Neural progenitor cell (in vitro differentiated cells): ENCODE measurements at regions not wholly inside any gene's neighbourhood (a gene's known extent, or its start where the extent isn't known, plus 50 kb on each side); places are given as distances from the start of the nearest gene placed in this dataset.
A peak's percentile ranks its signal among the peaks of the same experiment; 100 is the strongest.

Experiments
- DNase-seq: peaks from one replicate; pipeline ENCODE4 v3.0.0-alpha.2; 2016; ENCODE audit warnings: low spot score
- H2AFZ ChIP-seq: fragments of 200-600 bp; sonication (generic); replicated peaks from 2 replicates; pipeline ENCODE4 v1.6.1; 2016; ENCODE audit warnings: antibody characterized with exemption
- H3F3A ChIP-seq: fragments of 200-600 bp; sonication (generic); 2 replicates; pipeline ENCODE4 v1.6.1; 2016; ENCODE audit warnings: antibody characterized with exemption, low read depth
- H3K27ac ChIP-seq: fragments of 200-600 bp; sonication (generic); 2 replicates; pipeline ENCODE4 v1.5.1; 2016; ENCODE audit warnings: mild to moderate bottlenecking
- H3K27me3 ChIP-seq: fragments of 200-600 bp; sonication (generic); 2 replicates; pipeline ENCODE4 v1.6.1; 2016; ENCODE audit warnings: mild to moderate bottlenecking, moderate library complexity
- H3K36me3 ChIP-seq: fragments of 200-600 bp; sonication (generic); 2 replicates; pipeline ENCODE4 v1.5.1; 2016
- H3K4me1 ChIP-seq: fragments of 200-600 bp; sonication (generic); 2 replicates; pipeline ENCODE4 v1.6.1; 2016; ENCODE audit warnings: mixed run types
- H3K4me2 ChIP-seq: fragments of 200-600 bp; sonication (generic); 2 replicates; pipeline ENCODE4 v1.6.1; 2016
- H3K4me3 ChIP-seq: fragments of 200-600 bp; sonication (generic); 2 replicates; pipeline ENCODE4 v1.5.1; 2016
- H3K79me2 ChIP-seq: fragments of 200-600 bp; sonication (generic); 2 replicates; pipeline ENCODE4 v1.6.1; 2016; ENCODE audit warnings: low read depth
- H3K9ac ChIP-seq: fragments of 200-600 bp; sonication (generic); 2 replicates; pipeline ENCODE4 v1.6.1; 2016
- H3K9me3 ChIP-seq: fragments of 200-600 bp; sonication (generic); 2 replicates; pipeline ENCODE4 v1.5.1; 2016; ENCODE audit warnings: low read depth
- H4K20me1 ChIP-seq: fragments of 200-600 bp; sonication (generic); 2 replicates; pipeline ENCODE4 v1.6.1; 2016; ENCODE audit warnings: low read depth
- H3K27ac Mint-ChIP-seq: 3 replicates; pipeline ENCODE4 v1.8.0; 2021; ENCODE audit warnings: mixed read lengths
- H3K27me3 Mint-ChIP-seq: 2 replicates; pipeline ENCODE4 v1.8.0; 2022; ENCODE audit warnings: low read depth, mild to moderate bottlenecking, inconsistent platforms, moderate library complexity, mixed read lengths; ENCODE audit not compliant: insufficient read depth
- H3K36me3 Mint-ChIP-seq: 3 replicates; pipeline ENCODE4 v1.8.0; 2021; ENCODE audit warnings: mixed read lengths
- H3K4me1 Mint-ChIP-seq: 3 replicates; pipeline ENCODE4 v1.8.0; 2021; ENCODE audit warnings: mixed read lengths
- H3K4me3 Mint-ChIP-seq: 3 replicates; pipeline ENCODE4 v1.8.0; 2021; ENCODE audit warnings: mild to moderate bottlenecking, moderate library complexity, mixed read lengths
- H3K9me3 Mint-ChIP-seq: 3 replicates; pipeline ENCODE4 v1.8.0; 2020; ENCODE audit warnings: mixed read lengths
- CTCF ChIP-seq: fragments of 200-600 bp; sonication (generic); IDR thresholded peaks from 2 replicates; pipeline ENCODE4 v1.5.1; 2017; ENCODE audit warnings: antibody characterized with exemption, mild to moderate bottlenecking
- EZH2 ChIP-seq: fragments of 200-600 bp; sonication (generic); IDR thresholded peaks from 2 replicates; pipeline ENCODE4 v1.6.1; 2017; ENCODE audit warnings: antibody characterized with exemption, mild to moderate bottlenecking, moderate library complexity
- EZH2phosphoT487 ChIP-seq: fragments of 200-600 bp; sonication (generic); IDR thresholded peaks from 2 replicates; pipeline ENCODE4 v1.6.1; 2017; ENCODE audit warnings: antibody characterized with exemption

- H3K79me2 ChIP-seq = no peaks in the 10 kb centered on the region
- no peaks in the 10 kb centered on the region for H3K36me3 Mint-ChIP-seq
- no peak overlapping the region for H3K27ac ChIP-seq
- peaks cover 3% of the 10 kb centered on the region for H3K4me1 ChIP-seq
- no peak overlapping the region for H3K27ac Mint-ChIP-seq
- no peaks in the 10 kb centered on the region for H3K27me3 ChIP-seq
- no peaks in the 10 kb centered on the region for H3K27me3 Mint-ChIP-seq
- TF ChIP-seq EZH2 = no peak
- no peak for TF ChIP-seq CTCF
- TF ChIP-seq EZH2phosphoT487 = no peak
- H3F3A ChIP-seq = no peaks in the 10 kb centered on the region
- no peaks in the 10 kb centered on the region for H4K20me1 ChIP-seq
- H3K4me2 ChIP-seq = no peak overlapping the region
- H3K4me1 Mint-ChIP-seq = peaks cover 4% of the 10 kb centered on the region
- no peaks in the 10 kb centered on the region for H3K9me3 ChIP-seq
- no peak for DNase-seq
- no peaks in the 10 kb centered on the region for H3K36me3 ChIP-seq
- H3K4me3 Mint-ChIP-seq = no peak overlapping the region
- no peaks in the 10 kb centered on the region for H3K9me3 Mint-ChIP-seq
- no peak overlapping the region for H3K9ac ChIP-seq
- peak overlapping the region; percentile 59 for H2AFZ ChIP-seq
- H3K4me3 ChIP-seq = no peak overlapping the region
These were observed 1816.3 kb upstream of the TENM3 start for GRCh38 chr4:180426938-180427337.

- Histone ChIP-seq H2AFZ (no peak overlapping the region), H3K27me3 (no peaks in the 10 kb centered on the region), H3K4me2 (no peak overlapping the region), H3K4me3 (no peak overlapping the region), H3K79me2 (no peaks in the 10 kb centered on the region), H3K27ac (no peak overlapping the region), H3K4me1 (peaks cover 3% of the 10 kb centered on the region), H3K36me3 (no peaks in the 10 kb centered on the region), H3F3A (no peaks in the 10 kb centered on the region), H3K9ac (no peak overlapping the region), H3K9me3 (no peaks in the 10 kb centered on the region), H4K20me1 (no peaks in the 10 kb centered on the region)
- H3K27me3 Mint-ChIP-seq = no peaks in the 10 kb centered on the region
- TF ChIP-seq EZH2 (no peak), EZH2phosphoT487 (no peak), CTCF (no peak)
- H3K27ac Mint-ChIP-seq = no peak overlapping the region
- no peaks in the 10 kb centered on the region for H3K9me3 Mint-ChIP-seq
- H3K36me3 Mint-ChIP-seq = no peaks in the 10 kb centered on the region
- no peak overlapping the region for H3K4me3 Mint-ChIP-seq
- no peak for DNase-seq
- H3K4me1 Mint-ChIP-seq = no peaks in the 10 kb centered on the region
These were observed 1812.9 kb upstream of the TENM3 start for GRCh38 chr4:180430283-180430682.

- Histone ChIP-seq H3K36me3 (no peaks in the 10 kb centered on the region), H3K27me3 (no peaks in the 10 kb centered on the region), H3F3A (no peaks in the 10 kb centered on the region), H3K4me2 (no peak overlapping the region), H2AFZ (no peak overlapping the region), H3K9ac (no peak overlapping the region), H4K20me1 (no peaks in the 10 kb centered on the region), H3K4me3 (no peak overlapping the region), H3K4me1 (peaks cover 3% of the 10 kb centered on the region), H3K27ac (no peak overlapping the region), H3K9me3 (no peaks in the 10 kb centered on the region), H3K79me2 (no peaks in the 10 kb centered on the region)
- Mint-ChIP-seq H3K27ac (no peak overlapping the region), H3K9me3 (no peaks in the 10 kb centered on the region), H3K36me3 (no peaks in the 10 kb centered on the region), H3K27me3 (no peaks in the 10 kb centered on the region), H3K4me3 (no peak overlapping the region), H3K4me1 (peaks cover 4% of the 10 kb centered on the region)
- TF ChIP-seq CTCF = no peak
- no peak for TF ChIP-seq EZH2
- TF ChIP-seq EZH2phosphoT487 = no peak
- DNase-seq = no peak
These were observed 1808.9 kb upstream of the TENM3 start for GRCh38 chr4:180434131-180434895.
